ENCODE measurements at regions not wholly inside any gene's neighbourhood (a gene's known extent, or its start where the extent isn't known, plus 50 kb on each side); places are given as distances from the start of the nearest gene placed in this dataset.

GRCh38 chr3:95883801-95884200 is 930.6 kb upstream of the EPHA6 start:
- no peak for DNase-seq

GRCh38 chr3:95886616-95887015 is 927.8 kb upstream of the EPHA6 start:
- DNase-seq = no peak

- DNase-seq = no peak
These were observed 927.3 kb upstream of the EPHA6 start for GRCh38 chr3:95887114-95887513.

- no peak for DNase-seq
These were observed 919.6 kb upstream of the EPHA6 start for GRCh38 chr3:95894820-95895219.

- DNase-seq = no peak
These were observed 914.9 kb upstream of the EPHA6 start for GRCh38 chr3:95899494-95899893.

- no peak for DNase-seq
These were observed 914.5 kb upstream of the EPHA6 start for GRCh38 chr3:95899911-95900310.

GRCh38 chr3:95901948-95902347 is 912.4 kb upstream of the EPHA6 start:
- DNase-seq = no peak

- DNase-seq = no peak
These were observed 909.2 kb upstream of the EPHA6 start for GRCh38 chr3:95905182-95905581.

GRCh38 chr3:95911767-95912166 is 902.6 kb upstream of the EPHA6 start:
- DNase-seq = no peak

- peak; percentile 16 for DNase-seq
These were observed 890.7 kb upstream of the EPHA6 start for GRCh38 chr3:95923496-95924210.

GRCh38 chr3:95926904-95927501 is 887.4 kb upstream of the EPHA6 start:
- DNase-seq = no peak

GRCh38 chr3:95934181-95934580 is 880.2 kb upstream of the EPHA6 start:
- no peak for DNase-seq

GRCh38 chr3:95939235-95939809 is 875.1 kb upstream of the EPHA6 start:
- no peak for DNase-seq

- no peak for DNase-seq
These were observed 848.6 kb upstream of the EPHA6 start for GRCh38 chr3:95965704-95966336.

- DNase-seq = no peak
These were observed 842.8 kb upstream of the EPHA6 start for GRCh38 chr3:95971573-95971972.

GRCh38 chr3:95994338-95994737 is 820.1 kb upstream of the EPHA6 start:
- no peak for DNase-seq

GRCh38 chr3:96000966-96001365 is 813.4 kb upstream of the EPHA6 start:
- no peak for DNase-seq

- DNase-seq = no peak
These were observed 806.7 kb upstream of the EPHA6 start for GRCh38 chr3:96007650-96008195.

GRCh38 chr3:96012939-96013338 is 801.5 kb upstream of the EPHA6 start:
- DNase-seq = no peak

- DNase-seq = no peak
These were observed 796.8 kb upstream of the EPHA6 start for GRCh38 chr3:96017556-96017955.

- DNase-seq = no peak
These were observed 791.7 kb upstream of the EPHA6 start for GRCh38 chr3:96022676-96023075.

GRCh38 chr3:96027718-96028117 is 786.7 kb upstream of the EPHA6 start:
- no peak for DNase-seq

GRCh38 chr3:96039632-96040031 is 774.8 kb upstream of the EPHA6 start:
- DNase-seq = no peak

- no peak for DNase-seq
These were observed 755.1 kb upstream of the EPHA6 start for GRCh38 chr3:96059301-96059700.

Data from stimulated activated CD4-positive, alpha-beta T cell treated with anti-CD3 and anti-CD28 coated beads, Interleukin-4, amount 100 ng/mL, for 24 hours (primary cell).